ENCODE measurements at regions not wholly inside any gene's neighbourhood (a gene's known extent, or its start where the extent isn't known, plus 50 kb on each side); places are given as distances from the start of the nearest gene placed in this dataset.

DNA sequence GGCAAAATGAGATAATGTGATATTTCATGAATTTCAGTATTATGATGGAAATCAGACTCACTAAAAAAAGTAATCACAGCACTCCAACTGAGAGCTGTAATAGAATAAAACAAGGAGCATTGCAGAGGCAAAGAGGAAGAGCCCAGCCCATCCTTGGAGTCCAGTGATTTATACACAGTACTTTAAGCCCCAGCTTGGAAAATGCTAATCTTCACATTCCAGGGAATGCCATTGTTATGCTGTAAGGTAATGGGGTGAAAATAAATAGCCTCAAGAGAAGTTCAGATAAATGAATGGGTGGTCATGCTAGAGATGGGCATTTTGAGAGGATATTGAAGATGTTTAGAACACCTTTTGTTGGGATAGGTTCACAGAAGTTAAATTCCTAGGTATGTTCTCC lies 190.3 kb upstream of the TAPT1 start:
- TF ChIP-seq, protein P1, sequence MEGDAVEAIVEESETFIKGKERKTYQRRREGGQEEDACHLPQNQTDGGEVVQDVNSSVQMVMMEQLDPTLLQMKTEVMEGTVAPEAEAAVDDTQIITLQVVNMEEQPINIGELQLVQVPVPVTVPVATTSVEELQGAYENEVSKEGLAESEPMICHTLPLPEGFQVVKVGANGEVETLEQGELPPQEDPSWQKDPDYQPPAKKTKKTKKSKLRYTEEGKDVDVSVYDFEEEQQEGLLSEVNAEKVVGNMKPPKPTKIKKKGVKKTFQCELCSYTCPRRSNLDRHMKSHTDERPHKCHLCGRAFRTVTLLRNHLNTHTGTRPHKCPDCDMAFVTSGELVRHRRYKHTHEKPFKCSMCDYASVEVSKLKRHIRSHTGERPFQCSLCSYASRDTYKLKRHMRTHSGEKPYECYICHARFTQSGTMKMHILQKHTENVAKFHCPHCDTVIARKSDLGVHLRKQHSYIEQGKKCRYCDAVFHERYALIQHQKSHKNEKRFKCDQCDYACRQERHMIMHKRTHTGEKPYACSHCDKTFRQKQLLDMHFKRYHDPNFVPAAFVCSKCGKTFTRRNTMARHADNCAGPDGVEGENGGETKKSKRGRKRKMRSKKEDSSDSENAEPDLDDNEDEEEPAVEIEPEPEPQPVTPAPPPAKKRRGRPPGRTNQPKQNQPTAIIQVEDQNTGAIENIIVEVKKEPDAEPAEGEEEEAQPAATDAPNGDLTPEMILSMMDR (conservative IDR thresholded peaks at IDR 0.05), result no peak
- H3K4me1 Mint-ChIP-seq, result no peaks in the 10 kb centered on the region
- DNase-seq, result no peak
- H3K9me3 Mint-ChIP-seq, result peaks cover 9% of the 10 kb centered on the region
- H3K9ac ChIP-seq (ENCODE audit: extremely low read depth, low read length, poor library complexity, severe bottlenecking), result no peak overlapping the region
- H3K27me3 Mint-ChIP-seq (ENCODE audit: insufficient read depth), result no peaks in the 10 kb centered on the region
- no peak overlapping the region for H3K27ac ChIP-seq (ENCODE audit: low read depth, low read length)
- no peaks in the 10 kb centered on the region for H3K27me3 ChIP-seq (ENCODE audit: control insufficient read depth, insufficient read depth, low read length, poor library complexity, severe bottlenecking)
- no peaks in the 10 kb centered on the region for H3K36me3 Mint-ChIP-seq (ENCODE audit: low read depth)
- no peak overlapping the region for H3K4me3 ChIP-seq (ENCODE audit: low read length)
- H3K4me3 Mint-ChIP-seq, result no peak overlapping the region
- no peaks in the 10 kb centered on the region for H3K4me1 ChIP-seq (ENCODE audit: control insufficient read depth, insufficient read depth, low read length)
- no peaks in the 10 kb centered on the region for H3K36me3 ChIP-seq (ENCODE audit: control insufficient read depth, insufficient read depth, low read length)
- H3K9me3 ChIP-seq (ENCODE audit: control insufficient read depth, low read length), result no peaks in the 10 kb centered on the region
- no peak overlapping the region for H3K27ac Mint-ChIP-seq

DNA sequence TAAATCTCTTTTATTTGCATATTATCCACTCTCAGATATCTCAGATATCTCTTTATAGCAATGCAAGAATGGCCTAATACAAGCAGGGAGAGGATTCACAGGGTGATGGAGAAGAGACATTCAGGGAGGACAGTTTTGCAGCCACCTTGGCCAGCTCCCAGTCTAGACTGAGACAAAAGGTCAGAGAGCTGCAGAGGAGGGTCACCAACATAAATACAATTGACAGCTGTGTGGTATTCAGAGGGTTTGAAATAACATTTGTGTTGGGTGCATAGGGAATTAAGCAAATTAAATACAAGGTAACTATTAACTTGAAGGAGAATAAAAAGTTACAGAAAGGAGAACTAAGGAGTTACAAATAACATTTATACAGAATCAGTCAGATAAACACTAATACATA lies 189.5 kb upstream of the TAPT1 start:
- Mint-ChIP-seq H3K9me3 (peaks cover 9% of the 10 kb centered on the region), H3K4me1 (no peaks in the 10 kb centered on the region), H3K4me3 (no peak overlapping the region), H3K27ac (no peak overlapping the region), H3K27me3 (ENCODE audit: insufficient read depth) (no peaks in the 10 kb centered on the region), H3K36me3 (ENCODE audit: low read depth) (no peaks in the 10 kb centered on the region)
- H3K9ac ChIP-seq (ENCODE audit: extremely low read depth, low read length, poor library complexity, severe bottlenecking), result no peak overlapping the region
- TF ChIP-seq, protein P1 (conservative IDR thresholded peaks at IDR 0.05), result no peak
- H3K4me3 ChIP-seq (ENCODE audit: low read length), result no peak overlapping the region
- no peaks in the 10 kb centered on the region for H3K36me3 ChIP-seq (ENCODE audit: control insufficient read depth, insufficient read depth, low read length)
- no peaks in the 10 kb centered on the region for H3K9me3 ChIP-seq (ENCODE audit: control insufficient read depth, low read length)
- H3K4me1 ChIP-seq (ENCODE audit: control insufficient read depth, insufficient read depth, low read length), result no peaks in the 10 kb centered on the region
- no peak for DNase-seq
- H3K27me3 ChIP-seq (ENCODE audit: control insufficient read depth, insufficient read depth, low read length, poor library complexity, severe bottlenecking), result no peaks in the 10 kb centered on the region
- H3K27ac ChIP-seq (ENCODE audit: low read depth, low read length), result no peak overlapping the region

DNA sequence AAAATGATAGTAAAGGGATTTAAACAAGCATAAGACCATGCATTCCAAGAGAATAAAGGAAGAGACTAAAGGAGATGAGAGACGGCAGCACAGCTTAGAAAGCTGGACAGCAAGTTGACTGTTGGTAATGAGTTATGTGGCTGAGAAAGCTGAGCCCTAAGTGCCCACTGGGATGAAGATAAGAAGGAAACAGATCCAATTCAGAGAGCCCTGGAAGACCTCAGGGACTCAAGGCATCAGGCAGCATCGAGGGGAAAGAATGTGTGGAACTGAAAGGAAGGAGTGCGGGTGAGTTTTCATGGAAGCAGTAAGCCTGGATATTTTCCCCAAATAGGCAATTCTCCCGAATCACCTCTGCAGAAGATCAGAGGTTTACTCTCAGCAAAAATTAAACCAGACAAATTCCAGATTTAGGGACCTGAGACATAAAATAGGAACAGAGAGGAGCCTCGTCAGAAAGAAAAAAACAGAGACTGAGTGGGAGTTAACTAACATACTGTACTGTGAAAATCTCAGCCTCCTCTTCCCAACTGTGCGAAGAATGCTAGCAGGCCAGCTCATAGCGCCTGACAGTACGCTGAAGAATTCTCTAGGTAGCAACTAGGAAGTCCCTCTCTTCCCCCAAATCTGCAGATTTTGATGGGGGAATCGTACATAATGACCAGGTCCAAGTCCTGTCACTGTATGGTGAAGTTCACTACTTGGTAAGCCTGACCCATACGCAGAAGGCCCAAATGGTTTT lies 187.7 kb upstream of the TAPT1 start:
- Mint-ChIP-seq H3K27me3 (ENCODE audit: insufficient read depth) (no peaks in the 10 kb centered on the region), H3K27ac (no peak overlapping the region), H3K4me3 (no peak overlapping the region), H3K4me1 (no peaks in the 10 kb centered on the region), H3K36me3 (ENCODE audit: low read depth) (no peaks in the 10 kb centered on the region), H3K9me3 (no peaks in the 10 kb centered on the region)
- Histone ChIP-seq H3K4me3 (ENCODE audit: low read length) (no peak overlapping the region), H3K27me3 (ENCODE audit: control insufficient read depth, insufficient read depth, low read length, poor library complexity, severe bottlenecking) (no peaks in the 10 kb centered on the region), H3K4me1 (ENCODE audit: control insufficient read depth, insufficient read depth, low read length) (no peaks in the 10 kb centered on the region), H3K9ac (ENCODE audit: extremely low read depth, low read length, poor library complexity, severe bottlenecking) (no peak overlapping the region), H3K9me3 (ENCODE audit: control insufficient read depth, low read length) (no peaks in the 10 kb centered on the region), H3K36me3 (ENCODE audit: control insufficient read depth, insufficient read depth, low read length) (no peaks in the 10 kb centered on the region), H3K27ac (ENCODE audit: low read depth, low read length) (no peak overlapping the region)
- WGBS, 2 experiments (ENCODE audit: insufficient coverage in 1 of 2, insufficient read length in 1 of 2), result 92 to 93% methylated on average over 8 to 10 of the region's 10 CpGs
- no peak for DNase-seq
- TF ChIP-seq, protein P1 (conservative IDR thresholded peaks at IDR 0.05), result no peak

Measured in endodermal cell (in vitro differentiated cells).